ENCODE measurements at regions not wholly inside any gene's neighbourhood (a gene's known extent, or its start where the extent isn't known, plus 50 kb on each side); places are given as distances from the start of the nearest gene placed in this dataset.
A peak's percentile ranks its signal among the peaks of the same experiment; 100 is the strongest.

DNA sequence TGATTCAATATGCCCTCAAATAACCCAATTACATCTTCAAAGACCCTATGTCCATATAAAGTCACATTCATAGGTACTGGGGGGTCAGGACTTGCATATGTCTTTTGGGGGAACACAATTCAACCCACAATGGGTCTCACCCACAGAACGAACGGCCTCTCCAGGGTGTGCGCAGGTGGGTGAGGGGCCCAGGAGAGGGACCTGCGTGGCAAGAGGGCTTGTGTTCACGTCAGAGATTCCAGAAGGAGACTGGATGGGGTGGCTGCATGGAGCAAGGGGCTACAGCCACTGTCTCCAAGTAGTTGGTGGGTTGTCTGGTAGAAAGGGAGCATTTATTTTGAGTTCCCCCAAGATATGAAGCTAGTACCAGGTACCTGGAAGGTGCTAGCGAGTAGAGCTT is 212.2 kb downstream of the SEC14L1 start:
- Histone ChIP-seq H3K9me3 (no peaks in the 10 kb centered on the region), H3K27ac (peak overlapping the region in 1 of 2 donors; percentile 68), H3K27me3 (no peaks in the 10 kb centered on the region), H3K4me3 (no peak overlapping the region), H3K36me3 (no peaks in the 10 kb centered on the region), H3K4me1 (peaks cover 0 to 5% of the 10 kb centered on the region in 2 donors)
- intact Hi-C loops (cut with DNase I; ENCODE audit: low total_unique reads): no loop called here
- no peak for TF ChIP-seq POLR2A (IDR thresholded peaks at IDR 0.05)
- TF ChIP-seq, protein P1, sequence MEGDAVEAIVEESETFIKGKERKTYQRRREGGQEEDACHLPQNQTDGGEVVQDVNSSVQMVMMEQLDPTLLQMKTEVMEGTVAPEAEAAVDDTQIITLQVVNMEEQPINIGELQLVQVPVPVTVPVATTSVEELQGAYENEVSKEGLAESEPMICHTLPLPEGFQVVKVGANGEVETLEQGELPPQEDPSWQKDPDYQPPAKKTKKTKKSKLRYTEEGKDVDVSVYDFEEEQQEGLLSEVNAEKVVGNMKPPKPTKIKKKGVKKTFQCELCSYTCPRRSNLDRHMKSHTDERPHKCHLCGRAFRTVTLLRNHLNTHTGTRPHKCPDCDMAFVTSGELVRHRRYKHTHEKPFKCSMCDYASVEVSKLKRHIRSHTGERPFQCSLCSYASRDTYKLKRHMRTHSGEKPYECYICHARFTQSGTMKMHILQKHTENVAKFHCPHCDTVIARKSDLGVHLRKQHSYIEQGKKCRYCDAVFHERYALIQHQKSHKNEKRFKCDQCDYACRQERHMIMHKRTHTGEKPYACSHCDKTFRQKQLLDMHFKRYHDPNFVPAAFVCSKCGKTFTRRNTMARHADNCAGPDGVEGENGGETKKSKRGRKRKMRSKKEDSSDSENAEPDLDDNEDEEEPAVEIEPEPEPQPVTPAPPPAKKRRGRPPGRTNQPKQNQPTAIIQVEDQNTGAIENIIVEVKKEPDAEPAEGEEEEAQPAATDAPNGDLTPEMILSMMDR (IDR thresholded peaks at IDR 0.05): no peak
- peak in 1 of 2 donors; percentile 5 for DNase-seq

DNA sequence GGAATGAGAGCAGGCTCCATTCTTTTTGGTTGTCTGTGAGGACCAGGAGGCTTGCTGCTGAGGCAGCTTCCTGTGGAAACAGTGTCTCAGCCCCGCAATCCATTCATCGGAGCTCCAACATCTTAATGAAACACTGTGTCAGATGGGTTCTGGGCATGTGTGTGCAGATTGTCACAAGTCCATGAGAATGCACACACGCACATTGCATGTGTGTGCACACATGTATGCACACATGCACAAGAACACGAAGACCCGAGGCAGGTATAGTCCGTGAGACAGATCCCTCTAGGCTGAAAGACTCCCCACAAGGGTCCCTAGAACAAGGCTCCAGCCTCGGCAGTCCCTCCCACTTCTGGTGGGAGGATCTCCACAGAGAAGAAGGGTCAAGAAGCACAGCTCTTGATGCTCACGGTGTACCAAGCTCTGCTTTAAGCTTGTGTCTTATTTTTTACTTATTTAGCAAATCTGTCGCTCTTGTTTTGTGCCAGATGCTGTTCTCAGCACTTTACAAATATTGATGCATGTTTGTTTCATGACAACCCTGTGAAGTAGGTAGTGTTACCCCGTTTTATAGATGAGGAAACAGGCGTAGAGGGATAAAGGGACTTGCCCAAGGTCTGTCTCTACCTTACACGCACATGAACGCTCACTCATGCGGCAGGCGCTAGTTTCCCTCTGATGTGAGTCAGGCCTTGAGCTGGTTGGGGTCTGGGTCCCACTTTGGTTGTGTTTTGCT is 213.1 kb downstream of the SEC14L1 start:
- TF ChIP-seq POLR2A (IDR thresholded peaks at IDR 0.05): no peak
- TF ChIP-seq, protein P1 (IDR thresholded peaks at IDR 0.05): no peak
- intact Hi-C loops (cut with DNase I; ENCODE audit: low total_unique reads): no loop called here
- Histone ChIP-seq H3K4me3 (no peak overlapping the region), H3K36me3 (no peaks in the 10 kb centered on the region), H3K27me3 (no peaks in the 10 kb centered on the region), H3K4me1 (peaks cover 0 to 5% of the 10 kb centered on the region in 2 donors), H3K27ac (peak overlapping the region; percentile 65 to 68), H3K9me3 (no peaks in the 10 kb centered on the region)
- peak in 1 of 2 donors; percentile 26 for DNase-seq

- Histone ChIP-seq H3K9me3 (no peaks in the 10 kb centered on the region), H3K4me3 (no peak overlapping the region), H3K27me3 (no peaks in the 10 kb centered on the region), H3K36me3 (no peaks in the 10 kb centered on the region), H3K27ac (peak overlapping the region; percentile 65 to 68), H3K4me1 (peaks cover 0 to 5% of the 10 kb centered on the region in 2 donors)
- DNase-seq: no peak
- intact Hi-C loops (cut with DNase I; ENCODE audit: low total_unique reads): no loop called here
- TF ChIP-seq POLR2A (IDR thresholded peaks at IDR 0.05): no peak
- TF ChIP-seq, protein P1 (IDR thresholded peaks at IDR 0.05): no peak
Observed at GRCh38 chr17:77354420-77354669, 213.6 kb downstream of the SEC14L1 start.

GRCh38 chr17:77354670-77355455 is 214.1 kb downstream of the SEC14L1 start:
- intact Hi-C loops (cut with DNase I; ENCODE audit: low total_unique reads): no loop called here
- DNase-seq: peak; percentile 87 to 91
- no peaks in the 10 kb centered on the region for H3K36me3 ChIP-seq
- H3K4me1 ChIP-seq: peaks cover 0 to 5% of the 10 kb centered on the region in 2 donors
- TF ChIP-seq POLR2A (IDR thresholded peaks at IDR 0.05): no peak
- TF ChIP-seq, protein P1 (IDR thresholded peaks at IDR 0.05): peak in 1 of 4 experiments; percentile 4
- H3K9me3 ChIP-seq: no peaks in the 10 kb centered on the region
- no peaks in the 10 kb centered on the region for H3K27me3 ChIP-seq
- no peak overlapping the region for H3K4me3 ChIP-seq
- peak overlapping the region; percentile 65 to 68 for H3K27ac ChIP-seq

DNA sequence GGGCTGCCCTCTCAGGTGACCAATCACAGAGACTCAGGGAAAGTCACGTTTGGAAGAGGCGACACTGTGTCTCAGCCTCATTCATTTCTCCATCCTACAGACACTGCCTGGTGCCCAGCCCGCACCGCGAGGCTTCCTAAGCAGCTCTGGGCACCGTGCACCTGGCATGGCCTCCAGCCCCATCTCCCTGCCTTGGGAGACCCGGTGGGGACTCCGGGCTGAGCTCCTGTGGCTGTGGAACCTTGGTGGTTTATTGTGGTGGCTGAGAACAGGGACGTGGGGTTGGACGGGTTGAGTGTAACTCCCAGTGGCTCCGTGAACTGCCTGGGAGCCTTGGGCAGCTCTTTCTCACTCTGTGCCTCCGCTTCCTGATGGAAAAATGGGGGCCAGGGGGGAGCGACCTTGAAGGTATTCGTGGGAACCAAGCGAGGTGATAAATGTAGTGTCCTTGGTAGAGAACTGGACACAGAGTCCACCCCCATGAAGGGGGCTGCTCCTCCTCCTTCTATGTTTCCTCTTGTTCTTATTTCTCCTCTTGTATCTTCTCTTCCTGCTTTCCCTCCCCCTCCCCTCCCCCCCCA is 215.4 kb downstream of the SEC14L1 start:
- peak in 1 of 2 donors; percentile 14 for DNase-seq
- no peaks in the 10 kb centered on the region for H3K36me3 ChIP-seq
- H3K4me1 ChIP-seq: peaks cover 0 to 5% of the 10 kb centered on the region in 2 donors
- H3K4me3 ChIP-seq: no peak overlapping the region
- no peaks in the 10 kb centered on the region for H3K9me3 ChIP-seq
- H3K27me3 ChIP-seq: no peaks in the 10 kb centered on the region
- intact Hi-C loops (cut with DNase I; ENCODE audit: low total_unique reads): no loop called here
- peak overlapping the region; percentile 27 to 48 for H3K27ac ChIP-seq
- TF ChIP-seq, protein P1 (IDR thresholded peaks at IDR 0.05): no peak
- TF ChIP-seq POLR2A (IDR thresholded peaks at IDR 0.05): no peak
